GM12878 (cell line): ENCODE measurements at regions not wholly inside any gene's neighbourhood (a gene's known extent, or its start where the extent isn't known, plus 50 kb on each side); places are given as distances from the start of the nearest gene placed in this dataset.

Experiments used
- ATAC-seq: fragments of 200-7000 bp; cut with Tn5 transposase; 3 replicates; pipeline ENCODE4 v1.9.1; 2020; ENCODE audit warnings: mild to moderate bottlenecking, moderate library complexity
- BruUV-seq: library from RNA; stranded (reverse); fragments of 400-500 nt; replicated peaks from 2 replicates; lab custom pipeline; 2021; lab: Mats Ljungman, UMichigan
- CTCF ChIA-PET: fragments of 300-600 bp; sonication (Branson Sonifier 250); formaldehyde crosslinking; extraction: SDS; loops from one replicate; lab custom pipeline; 2021; ENCODE audit warnings: inconsistent platforms; lab: Yijun Ruan, JAX
- POLR2A ChIA-PET: fragments of 350-600 bp; formaldehyde crosslinking; extraction: SDS; loops from one replicate; lab custom pipeline; 2021; ENCODE audit warnings: inconsistent platforms; lab: Charles Lee
- RAD21 ChIA-PET: fragments of 300-600 bp; sonication (Branson Sonifier 250); formaldehyde crosslinking; loops from one replicate; lab custom pipeline; 2023; ENCODE audit warnings: antibody characterized with exemption; ENCODE audit not compliant: unreplicated experiment; lab: Charles Lee
- SMC1A ChIA-PET: fragments of 300-600 bp; sonication (Branson Sonifier 250); formaldehyde crosslinking; loops from one replicate; lab custom pipeline; 2023; ENCODE audit not compliant: unreplicated experiment, uncharacterized antibody; lab: Charles Lee
- DNase-seq: peaks from one replicate; pipeline ENCODE4 v3.0.0-alpha.2; 2011; ENCODE audit warnings: low read depth, low spot score
- FAIRE-seq: peaks from 3 replicates; lab custom pipeline; 2011; peaks lifted over from hg19 to GRCh38; lab: Jason Lieb, UNC
- H2AFZ ChIP-seq: 2 replicates; pipeline ENCODE4 v1.6.0; 2011; ENCODE audit warnings: low read depth, low read length, control low read depth; ENCODE audit not compliant: control insufficient read depth
- H3K27ac ChIP-seq: 2 replicates; pipeline ENCODE4 v1.5.1; 2011; ENCODE audit warnings: control low read depth; ENCODE audit not compliant: control insufficient read depth, insufficient read depth
- H3K27me3 ChIP-seq, 2 experiments: replicated peaks in 1 of 2; 2 replicates each; pipeline versions ENCODE4 v1.6.0 to v1.6.1; 2011; ENCODE audit warnings: low read length in 1 of 2; ENCODE audit not compliant: control insufficient read depth in 2 of 2, insufficient read depth in 2 of 2
- H3K36me3 ChIP-seq, 2 experiments: 2 replicates each; pipeline ENCODE4 v1.5.1; 2011; ENCODE audit warnings: low read length in 1 of 2; ENCODE audit not compliant: control insufficient read depth in 2 of 2, insufficient read depth in 2 of 2
- H3K4me1 ChIP-seq: 2 replicates; pipeline ENCODE4 v1.6.1; 2011; ENCODE audit warnings: mild to moderate bottlenecking, low read length, moderate library complexity, mixed read lengths; ENCODE audit not compliant: control insufficient read depth, insufficient read depth
- H3K4me2 ChIP-seq: 2 replicates; pipeline ENCODE4 v1.6.0; 2011; ENCODE audit warnings: control low read depth; ENCODE audit not compliant: control insufficient read depth, insufficient read depth
- H3K4me3 ChIP-seq: fragments of 200-600 bp; sonication (generic); 2 replicates; pipeline ENCODE4 v1.5.1; 2016
- H3K79me2 ChIP-seq: 2 replicates; pipeline ENCODE4 v1.6.0; 2011; ENCODE audit warnings: low read length; ENCODE audit not compliant: control insufficient read depth, insufficient read depth
- H3K9ac ChIP-seq: 2 replicates; pipeline ENCODE4 v1.8.0; 2011; ENCODE audit warnings: low read length, control low read depth, mixed read lengths; ENCODE audit not compliant: control insufficient read depth, insufficient read depth
- H3K9me3 ChIP-seq: replicated peaks from 3 replicates; pipeline ENCODE4 v1.5.1; 2011; ENCODE audit warnings: mild to moderate bottlenecking, low read length; ENCODE audit not compliant: control insufficient read depth, insufficient read depth
- H4K20me1 ChIP-seq: 2 replicates; pipeline ENCODE4 v1.6.0; 2011; ENCODE audit not compliant: control insufficient read depth, insufficient read depth
- ASH2L ChIP-seq: fragments of 300-600, 200-600 bp; sonication (generic); IDR thresholded peaks from 2 replicates; pipeline ENCODE4 v1.6.1; 2017; ENCODE audit warnings: low read depth, mild to moderate bottlenecking, borderline replicate concordance
- CREB1 ChIP-seq: IDR thresholded peaks from 2 replicates; pipeline ENCODE4 v1.6.1; 2012; ENCODE audit warnings: low read depth, mild to moderate bottlenecking, inconsistent platforms
- CREM ChIP-seq: IDR thresholded peaks from 2 replicates; pipeline ENCODE4 v1.6.1; 2014; ENCODE audit warnings: antibody characterized with exemption, low read depth
- E4F1 ChIP-seq: fragments of 450-650 bp; IDR thresholded peaks from 2 replicates; pipeline ENCODE4 v1.6.1; 2018; ENCODE audit warnings: borderline replicate concordance, mild to moderate bottlenecking; ENCODE audit not compliant: partially characterized antibody
- HCFC1 ChIP-seq: fragments of 150-350 bp; IDR thresholded peaks from 2 replicates; pipeline ENCODE4 v1.6.1; 2014; ENCODE audit warnings: low read length
- MTA3 ChIP-seq: IDR thresholded peaks from 2 replicates; pipeline ENCODE4 v1.6.1; 2012; ENCODE audit warnings: low read length, inconsistent platforms, borderline replicate concordance
- NR2F1 ChIP-seq: fragments of 450-650 bp; conservative IDR thresholded peaks from 2 replicates; pipeline ENCODE4 v1.6.1; 2017; ENCODE audit warnings: mild to moderate bottlenecking
- PML ChIP-seq: IDR thresholded peaks from 2 replicates; pipeline ENCODE4 v1.6.1; 2012; ENCODE audit warnings: low read length, inconsistent platforms
- RELA ChIP-seq: fragments of 450-650 bp; IDR thresholded peaks from 2 replicates; pipeline ENCODE4 v1.8.0; 2014; ENCODE audit warnings: borderline replicate concordance; ENCODE audit not compliant: partially characterized antibody
- RUNX3 ChIP-seq: IDR thresholded peaks from 2 replicates; pipeline ENCODE4 v1.6.1; 2012; ENCODE audit warnings: low read length, inconsistent platforms
- SUZ12 ChIP-seq: fragments of 200-600 bp; sonication (generic); IDR thresholded peaks from one replicate; pipeline ENCODE4 v1.6.1; 2018; ENCODE audit warnings: antibody characterized with exemption, mild to moderate bottlenecking; ENCODE audit not compliant: unreplicated experiment
- ZBTB11 ChIP-seq: fragments of 450-650 bp; formaldehyde crosslinking; IDR thresholded peaks from 2 replicates; pipeline ENCODE4 v1.5.0; 2022; ENCODE audit warnings: mild to moderate bottlenecking, missing genetic modification characterization
- ZNF217 ChIP-seq: fragments of 450-650 bp; IDR thresholded peaks from 2 replicates; pipeline ENCODE4 v1.6.1; 2017; ENCODE audit warnings: antibody characterized with exemption, mild to moderate bottlenecking
- WGBS: methylation state at CpG from one replicate; pipeline ENCODE4 v1.1.6; 2016; ENCODE audit warnings: low lambda C conversion rate; ENCODE audit not compliant: insufficient replicate concordance, insufficient coverage; ENCODE audit errors: missing lambda C conversion rate; 5-methylcytosine and 5-hydroxymethylcytosine counted together
- in situ Hi-C: fragments of 300-500 bp; cut with MboI; formaldehyde crosslinking; loops from 9 replicates; pipeline ENCODE4 v1.14.3; 2018; ENCODE audit warnings: mixed read lengths
- intact Hi-C: fragments of 100-400 bp; cut with micrococcal nuclease; formaldehyde crosslinking; loops from one replicate; pipeline ENCODE4 v1.14.2; 2022; ENCODE audit not compliant: unreplicated experiment
- TF ChIP-seq, protein P1 (sequence below): fragments of 450-650 bp; IDR thresholded peaks from 2 replicates; pipeline ENCODE4 v1.6.1; 2017; ENCODE audit warnings: mild to moderate bottlenecking

- Histone ChIP-seq H3K9ac (no peak overlapping the region), H3K4me2 (no peak overlapping the region), H3K9me3 (no peaks in the 10 kb centered on the region), H3K4me1 (no peaks in the 10 kb centered on the region), H4K20me1 (no peaks in the 10 kb centered on the region), H3K27ac (no peak overlapping the region), H3K36me3 (no peaks in the 10 kb centered on the region), H2AFZ (no peak overlapping the region), H3K4me3 (no peak overlapping the region), H3K27me3 (no peaks in the 10 kb centered on the region), H3K79me2 (no peaks in the 10 kb centered on the region)
- TF ChIP-seq NR2F1 (no peak), PML (no peak), CREM (no peak), ZNF217 (no peak), SUZ12 (no peak), E4F1 (no peak), RUNX3 (no peak), HCFC1 (no peak), ASH2L (no peak), CREB1 (no peak), MTA3 (no peak), ZBTB11 (CRISPR knock-in tag) (no peak), RELA (no peak)
- TF ChIP-seq, protein P1, sequence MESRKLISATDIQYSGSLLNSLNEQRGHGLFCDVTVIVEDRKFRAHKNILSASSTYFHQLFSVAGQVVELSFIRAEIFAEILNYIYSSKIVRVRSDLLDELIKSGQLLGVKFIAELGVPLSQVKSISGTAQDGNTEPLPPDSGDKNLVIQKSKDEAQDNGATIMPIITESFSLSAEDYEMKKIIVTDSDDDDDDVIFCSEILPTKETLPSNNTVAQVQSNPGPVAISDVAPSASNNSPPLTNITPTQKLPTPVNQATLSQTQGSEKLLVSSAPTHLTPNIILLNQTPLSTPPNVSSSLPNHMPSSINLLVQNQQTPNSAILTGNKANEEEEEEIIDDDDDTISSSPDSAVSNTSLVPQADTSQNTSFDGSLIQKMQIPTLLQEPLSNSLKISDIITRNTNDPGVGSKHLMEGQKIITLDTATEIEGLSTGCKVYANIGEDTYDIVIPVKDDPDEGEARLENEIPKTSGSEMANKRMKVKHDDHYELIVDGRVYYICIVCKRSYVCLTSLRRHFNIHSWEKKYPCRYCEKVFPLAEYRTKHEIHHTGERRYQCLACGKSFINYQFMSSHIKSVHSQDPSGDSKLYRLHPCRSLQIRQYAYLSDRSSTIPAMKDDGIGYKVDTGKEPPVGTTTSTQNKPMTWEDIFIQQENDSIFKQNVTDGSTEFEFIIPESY = no peak
- no TSS peak for BruUV-seq
- intact Hi-C loops = no loop called here
- no peak for ATAC-seq
- in situ Hi-C loops = no loop called here
- WGBS = 68% methylated on average over 6 of the region's 6 CpGs
- SMC1A ChIA-PET = interaction anchor here (0.7 to 1.7 kb wide), 4 partner anchors 11 to 270 kb away, joined by 3 to 7 read pairs (median 3); no protein-coding TSS in a partner anchor
- no peak for FAIRE-seq
- CTCF ChIA-PET = no interaction called here
- RAD21 ChIA-PET = no interaction called here
- no peak for DNase-seq
- POLR2A ChIA-PET = no interaction called here
These were observed 218.1 kb downstream of the HNMT start for GRCh38 chr2:138182250-138182936.
